Astrocyte of the spinal cord (primary cell): ENCODE measurements at regions not wholly inside any gene's neighbourhood (a gene's known extent, or its start where the extent isn't known, plus 50 kb on each side); places are given as distances from the start of the nearest gene placed in this dataset.

ENCODE experiments used
- DNase-seq: peaks from one replicate; pipeline ENCODE4 v3.0.0; 2011; ENCODE audit warnings: low read depth, low spot score
- H3K4me3 ChIP-seq: 2 replicates; pipeline ENCODE4 v1.5.1; 2011; ENCODE audit warnings: low read depth, mild to moderate bottlenecking, low read length, moderate library complexity
- in situ Hi-C: cut with HindIII; loops from 2 replicates; pipeline ENCODE4 v1.10.0; 2017; ENCODE audit warnings: low sequenced_read_pairs
- TF ChIP-seq, protein P1 (sequence below): IDR thresholded peaks from 2 replicates; pipeline ENCODE4 v1.5.1; 2012; ENCODE audit warnings: low read depth, mild to moderate bottlenecking, low read length, inconsistent platforms

DNA sequence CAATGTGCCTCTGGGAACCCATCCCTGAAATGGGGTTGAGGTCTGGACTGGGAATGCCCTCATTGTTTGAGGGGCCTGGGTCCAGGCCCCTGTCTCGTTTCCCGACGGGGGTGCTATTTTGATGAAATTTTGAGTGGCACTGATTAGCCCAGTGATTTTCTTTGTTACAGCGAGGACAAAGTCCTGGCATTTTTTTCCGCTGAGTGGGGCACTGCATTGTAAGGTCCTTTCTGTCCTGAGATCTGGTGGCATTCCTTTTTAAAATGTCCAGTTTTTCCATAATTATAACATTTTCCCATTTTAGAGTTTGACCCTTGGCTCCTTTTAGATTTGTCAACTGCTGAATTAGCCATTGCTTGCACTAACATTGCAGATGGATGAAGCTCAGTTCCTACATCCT is 69.7 kb upstream of the INCENP start:
- in situ Hi-C loops: no loop called here
- no peak for DNase-seq
- H3K4me3 ChIP-seq: no peak overlapping the region
- TF ChIP-seq, protein P1, sequence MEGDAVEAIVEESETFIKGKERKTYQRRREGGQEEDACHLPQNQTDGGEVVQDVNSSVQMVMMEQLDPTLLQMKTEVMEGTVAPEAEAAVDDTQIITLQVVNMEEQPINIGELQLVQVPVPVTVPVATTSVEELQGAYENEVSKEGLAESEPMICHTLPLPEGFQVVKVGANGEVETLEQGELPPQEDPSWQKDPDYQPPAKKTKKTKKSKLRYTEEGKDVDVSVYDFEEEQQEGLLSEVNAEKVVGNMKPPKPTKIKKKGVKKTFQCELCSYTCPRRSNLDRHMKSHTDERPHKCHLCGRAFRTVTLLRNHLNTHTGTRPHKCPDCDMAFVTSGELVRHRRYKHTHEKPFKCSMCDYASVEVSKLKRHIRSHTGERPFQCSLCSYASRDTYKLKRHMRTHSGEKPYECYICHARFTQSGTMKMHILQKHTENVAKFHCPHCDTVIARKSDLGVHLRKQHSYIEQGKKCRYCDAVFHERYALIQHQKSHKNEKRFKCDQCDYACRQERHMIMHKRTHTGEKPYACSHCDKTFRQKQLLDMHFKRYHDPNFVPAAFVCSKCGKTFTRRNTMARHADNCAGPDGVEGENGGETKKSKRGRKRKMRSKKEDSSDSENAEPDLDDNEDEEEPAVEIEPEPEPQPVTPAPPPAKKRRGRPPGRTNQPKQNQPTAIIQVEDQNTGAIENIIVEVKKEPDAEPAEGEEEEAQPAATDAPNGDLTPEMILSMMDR: no peak

DNA sequence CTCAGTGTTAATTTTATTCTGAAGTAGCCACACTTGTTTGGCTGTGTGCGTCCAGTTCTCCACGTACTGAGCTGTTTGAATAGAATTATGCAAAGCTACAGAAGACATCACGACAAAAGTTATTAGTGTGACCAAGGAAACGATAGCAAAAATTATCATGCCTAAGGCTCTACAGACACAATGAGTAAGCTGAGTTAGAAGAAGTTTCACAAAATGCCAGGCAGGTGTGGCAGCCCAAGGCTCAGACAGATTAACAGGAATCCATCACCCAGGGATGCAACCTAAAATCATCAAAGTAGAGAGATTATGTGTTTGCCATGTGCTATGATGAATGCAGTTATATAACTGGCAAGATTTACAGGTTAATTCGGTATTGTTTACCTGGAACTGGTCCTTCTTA is 73.1 kb upstream of the INCENP start:
- no peak overlapping the region for H3K4me3 ChIP-seq
- no peak for DNase-seq
- TF ChIP-seq, protein P1: no peak
- in situ Hi-C loops: no loop called here

DNA sequence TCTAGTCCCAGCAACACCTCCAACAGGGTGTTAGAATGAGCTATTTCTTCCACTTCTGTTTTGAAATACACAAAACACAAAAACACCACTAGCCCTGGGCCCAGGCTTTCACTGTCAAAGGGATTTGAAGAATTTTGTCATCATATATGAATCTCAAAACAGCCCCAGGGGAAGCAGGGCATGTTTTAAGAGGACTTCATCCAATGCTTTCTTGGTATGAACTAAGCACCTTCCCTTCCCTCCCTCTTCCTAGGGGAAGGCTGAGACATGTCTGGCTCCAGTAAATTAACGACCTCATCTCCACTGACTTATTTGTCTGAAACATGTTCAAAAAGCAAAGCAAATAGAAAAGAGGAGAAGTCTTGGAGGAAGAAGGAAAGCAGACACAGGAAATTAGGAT is 75.7 kb upstream of the INCENP start:
- H3K4me3 ChIP-seq: no peak overlapping the region
- DNase-seq: no peak
- in situ Hi-C loops: no loop called here
- TF ChIP-seq, protein P1: no peak

DNA sequence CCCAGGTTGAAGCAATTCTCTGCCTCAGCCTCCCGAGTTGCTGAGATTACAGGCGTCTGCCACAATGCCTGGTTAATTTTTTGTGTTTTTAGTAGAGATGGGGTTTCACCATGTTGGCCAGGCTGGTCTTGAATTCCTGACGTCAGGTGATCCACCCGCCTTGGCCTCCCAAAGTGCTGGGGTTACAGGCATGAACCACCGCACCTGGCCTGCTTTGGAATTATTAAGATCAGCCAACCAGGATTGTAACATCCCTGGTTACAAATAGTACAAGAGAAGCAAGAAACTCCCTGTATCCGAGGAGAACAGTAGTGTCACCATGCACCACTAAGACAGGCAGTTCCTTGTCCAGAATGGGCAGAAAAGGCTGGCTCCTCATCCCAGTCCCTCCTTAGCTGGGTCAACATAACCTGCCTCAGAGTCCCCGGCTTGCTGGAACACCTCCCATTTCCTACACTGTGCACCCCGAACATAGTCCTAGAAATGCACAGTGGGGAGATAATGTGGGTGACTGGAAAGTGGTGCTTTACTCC is 77.2 kb upstream of the INCENP start:
- in situ Hi-C loops: no loop called here

DNA sequence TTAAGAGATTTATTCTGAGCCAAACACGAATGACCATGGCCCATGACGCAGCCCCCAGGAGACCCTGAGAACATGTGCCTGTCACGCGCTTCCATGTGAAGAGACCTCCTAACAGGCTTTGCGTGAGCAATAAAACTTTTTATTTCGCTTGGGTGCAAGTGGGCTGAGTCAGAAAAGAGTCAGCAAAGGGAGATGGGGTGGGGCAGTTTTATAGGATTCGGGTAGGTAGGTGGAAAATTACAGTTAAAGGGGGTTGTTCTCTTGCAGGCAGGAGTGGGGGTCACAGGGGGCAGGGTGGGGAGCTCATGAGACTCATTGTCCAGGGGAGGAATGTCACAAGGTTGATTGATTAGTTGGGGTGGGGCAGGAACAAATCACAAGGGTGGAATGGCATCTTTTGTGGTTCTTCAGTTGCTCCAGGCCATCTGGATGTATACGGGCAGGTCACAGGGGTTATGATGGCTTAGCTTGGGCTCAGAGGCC is 77.2 kb upstream of the FTH1 start:
- in situ Hi-C loops: no loop called here
- TF ChIP-seq, protein P1: no peak
- DNase-seq: no peak
- no peak overlapping the region for H3K4me3 ChIP-seq

More for the DNA sequence above, 77.2 kb upstream of the INCENP start:
- TF ChIP-seq, protein P1: no peak
- DNase-seq: no peak
- no peak overlapping the region for H3K4me3 ChIP-seq

DNA sequence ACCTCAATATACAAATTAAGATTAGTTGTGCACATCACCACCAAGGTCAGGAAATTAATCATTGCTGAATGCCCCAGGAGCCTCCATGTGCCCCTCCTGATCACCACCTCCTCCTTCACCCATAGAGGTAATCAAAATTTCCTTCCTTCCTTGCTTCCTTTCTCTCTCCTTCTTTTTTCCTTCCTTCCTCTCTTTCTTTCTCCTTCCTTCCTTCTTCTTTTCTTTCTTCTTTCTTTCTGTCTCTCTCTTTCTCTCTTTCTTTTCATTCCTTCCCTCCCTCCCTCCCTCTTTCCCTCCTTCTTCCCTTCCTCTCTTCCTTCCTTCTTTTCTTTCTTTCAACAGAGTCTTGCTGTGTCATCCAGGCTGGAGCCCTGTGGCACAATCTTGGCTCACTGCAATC is 67.9 kb upstream of the FTH1 start:
- TF ChIP-seq, protein P1: no peak
- H3K4me3 ChIP-seq: no peak overlapping the region
- in situ Hi-C loops: no loop called here
- no peak for DNase-seq

DNA sequence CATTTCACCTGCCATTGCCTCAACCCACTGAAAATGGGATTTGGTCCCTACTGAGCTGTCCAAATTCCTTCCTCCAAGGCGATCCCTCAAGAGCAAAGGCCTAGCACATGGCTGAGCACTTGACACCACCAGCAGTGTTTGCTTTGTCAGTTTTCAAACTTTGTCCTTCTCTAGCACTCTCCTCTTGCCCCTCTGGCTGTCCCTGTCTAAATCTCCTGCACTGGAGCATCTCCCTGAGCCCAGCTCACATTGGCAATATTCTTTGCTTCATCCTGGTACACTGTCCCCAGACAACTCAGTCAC is 66.6 kb upstream of the FTH1 start:
- TF ChIP-seq, protein P1: no peak
- DNase-seq: no peak
- H3K4me3 ChIP-seq: no peak overlapping the region
- in situ Hi-C loops: no loop called here
